ENCODE measurements at regions not wholly inside any gene's neighbourhood (a gene's known extent, or its start where the extent isn't known, plus 50 kb on each side); places are given as distances from the start of the nearest gene placed in this dataset.

GRCh38 chr13:85663856-85664255 lies 135.4 kb downstream of the SLITRK6 start:
- TF ChIP-seq CTCF (conservative IDR thresholded peaks at IDR 0.05; ENCODE audit: low read depth, low read length) (no peak), EZH2 (IDR thresholded peaks at IDR 0.05; ENCODE audit: borderline replicate concordance, low read depth, low read length, poor library complexity, severe bottlenecking) (no peak)
